Neural progenitor cell (in vitro differentiated cells): ENCODE measurements at regions not wholly inside any gene's neighbourhood (a gene's known extent, or its start where the extent isn't known, plus 50 kb on each side); places are given as distances from the start of the nearest gene placed in this dataset.

Experiments used
- CTCF ChIP-seq: fragments of 200-600 bp; sonication (generic); IDR thresholded peaks from 2 replicates; pipeline ENCODE4 v1.5.1; 2017; ENCODE audit warnings: antibody characterized with exemption, mild to moderate bottlenecking
- EZH2 ChIP-seq: fragments of 200-600 bp; sonication (generic); IDR thresholded peaks from 2 replicates; pipeline ENCODE4 v1.6.1; 2017; ENCODE audit warnings: antibody characterized with exemption, mild to moderate bottlenecking, moderate library complexity
- EZH2phosphoT487 ChIP-seq: fragments of 200-600 bp; sonication (generic); IDR thresholded peaks from 2 replicates; pipeline ENCODE4 v1.6.1; 2017; ENCODE audit warnings: antibody characterized with exemption

GRCh38 chr11:21861314-21861713, 331.6 kb upstream of the ANO5 start:
- TF ChIP-seq CTCF = no peak
- no peak for TF ChIP-seq EZH2phosphoT487
- no peak for TF ChIP-seq EZH2
